Endometrium (tissue), 2 donors: ENCODE measurements at regions not wholly inside any gene's neighbourhood (a gene's known extent, or its start where the extent isn't known, plus 50 kb on each side); places are given as distances from the start of the nearest gene placed in this dataset.

Experiments used
- FAIRE-seq: peaks from 2 replicates; lab custom pipeline; 2012; peaks lifted over from hg19 to GRCh38; lab: Jason Lieb, UNC
- donor health status: control.
- donor health status: control.

DNA sequence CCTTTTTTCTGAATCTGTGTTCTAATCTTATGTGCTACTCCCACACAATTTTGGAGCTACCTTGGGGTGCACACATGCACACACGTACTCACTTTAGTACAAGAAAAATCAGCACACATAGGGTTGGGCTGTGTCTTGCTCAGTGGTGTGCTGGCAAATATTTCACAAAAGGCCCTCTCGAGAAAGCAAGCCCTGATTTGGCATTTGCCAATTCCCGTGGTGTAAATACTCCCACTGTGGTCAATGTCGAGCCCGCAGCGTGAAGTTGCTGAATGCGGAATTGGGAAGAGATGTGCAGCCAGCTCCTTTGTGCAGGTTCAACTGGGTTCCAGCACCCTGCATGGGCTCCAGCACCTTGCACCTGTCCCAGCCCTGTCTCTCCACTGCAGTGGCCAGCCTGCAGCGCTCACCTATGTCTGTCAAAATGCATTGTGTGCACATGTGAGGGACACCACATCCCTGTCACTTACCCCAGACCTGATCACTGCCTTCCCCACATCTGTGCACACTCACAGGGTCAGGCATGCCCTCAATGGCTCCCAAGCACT lies 78.4 kb upstream of the WNT4 start:
- no peak for FAIRE-seq

DNA sequence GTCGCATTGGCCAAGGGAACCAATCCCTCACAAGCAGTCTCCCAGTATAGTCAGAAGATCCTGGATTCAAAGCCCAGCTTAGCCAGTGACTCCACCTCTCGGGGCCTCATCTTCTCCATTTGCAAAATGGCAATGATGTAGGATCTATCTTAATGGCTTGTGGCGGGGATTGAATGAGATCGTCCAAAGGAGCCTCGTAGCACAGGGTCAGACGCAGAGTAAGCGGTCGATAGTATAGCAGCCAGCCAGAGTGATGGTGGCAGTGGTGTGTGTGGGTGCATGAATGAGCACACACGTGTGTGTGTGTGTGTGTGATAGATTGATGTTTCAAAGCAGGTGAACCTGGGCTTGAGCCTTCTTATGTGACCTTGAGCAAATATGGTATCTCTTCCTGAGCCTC lies 79.8 kb upstream of the WNT4 start:
- no peak for FAIRE-seq

DNA sequence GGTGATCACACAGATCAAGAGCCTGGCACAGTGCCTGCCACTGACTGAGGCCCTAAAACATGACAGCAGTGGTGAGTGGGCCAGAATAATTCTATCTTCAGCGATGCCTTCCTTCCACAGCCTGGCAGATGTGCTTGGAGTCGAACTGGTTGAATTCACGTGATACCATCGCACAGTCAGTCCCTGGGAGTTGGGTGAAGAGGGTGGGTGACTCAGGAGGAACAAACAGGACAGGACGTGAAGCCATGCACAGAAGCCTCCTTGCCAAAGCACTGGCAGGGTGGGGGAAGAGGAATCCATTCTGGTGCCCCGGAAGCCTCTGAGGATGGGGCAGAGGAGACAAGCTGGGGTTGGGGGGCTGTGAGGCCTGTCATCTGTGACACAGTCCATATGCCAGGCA lies 80.3 kb upstream of the WNT4 start:
- FAIRE-seq = no peak

DNA sequence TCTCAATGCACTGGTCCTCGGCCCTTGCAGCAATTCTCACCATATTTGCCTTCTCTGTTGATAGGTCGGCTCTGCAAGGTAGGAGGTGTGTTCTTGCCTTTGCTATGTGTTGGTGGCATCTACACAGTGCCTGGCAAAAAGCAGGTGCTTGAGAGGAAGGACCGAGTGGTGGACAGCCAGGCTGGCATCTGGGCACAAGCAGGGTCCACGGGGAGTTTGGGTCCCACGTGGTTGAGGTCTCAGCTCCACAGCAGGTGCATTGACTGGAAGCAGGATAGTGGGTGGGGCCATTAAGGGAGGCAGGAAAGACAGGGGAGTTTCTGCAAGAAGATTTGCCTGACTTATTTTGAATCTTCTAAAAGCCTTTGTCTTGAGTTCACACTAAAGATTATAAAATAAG lies 81.2 kb upstream of the WNT4 start:
- no peak for FAIRE-seq

DNA sequence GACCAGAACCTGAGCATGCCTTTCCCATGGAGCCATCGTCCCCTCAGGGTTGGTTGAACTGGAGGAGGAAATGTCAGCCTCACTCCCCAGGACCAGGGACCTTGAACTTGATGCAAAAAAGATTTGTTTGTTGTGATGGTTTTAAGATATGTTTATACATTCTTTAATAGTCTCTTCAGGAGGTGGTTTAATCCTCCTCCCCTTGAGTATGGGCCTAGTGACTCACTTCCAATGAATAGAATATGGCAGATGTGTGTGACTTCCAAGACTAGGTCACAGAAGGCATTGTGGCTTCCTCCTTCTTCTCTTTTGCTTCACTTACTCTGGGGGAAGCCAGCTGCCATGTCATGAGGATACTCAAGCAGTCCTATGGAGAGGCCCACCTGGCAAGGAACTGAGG lies 81.7 kb upstream of the WNT4 start:
- no peak for FAIRE-seq

DNA sequence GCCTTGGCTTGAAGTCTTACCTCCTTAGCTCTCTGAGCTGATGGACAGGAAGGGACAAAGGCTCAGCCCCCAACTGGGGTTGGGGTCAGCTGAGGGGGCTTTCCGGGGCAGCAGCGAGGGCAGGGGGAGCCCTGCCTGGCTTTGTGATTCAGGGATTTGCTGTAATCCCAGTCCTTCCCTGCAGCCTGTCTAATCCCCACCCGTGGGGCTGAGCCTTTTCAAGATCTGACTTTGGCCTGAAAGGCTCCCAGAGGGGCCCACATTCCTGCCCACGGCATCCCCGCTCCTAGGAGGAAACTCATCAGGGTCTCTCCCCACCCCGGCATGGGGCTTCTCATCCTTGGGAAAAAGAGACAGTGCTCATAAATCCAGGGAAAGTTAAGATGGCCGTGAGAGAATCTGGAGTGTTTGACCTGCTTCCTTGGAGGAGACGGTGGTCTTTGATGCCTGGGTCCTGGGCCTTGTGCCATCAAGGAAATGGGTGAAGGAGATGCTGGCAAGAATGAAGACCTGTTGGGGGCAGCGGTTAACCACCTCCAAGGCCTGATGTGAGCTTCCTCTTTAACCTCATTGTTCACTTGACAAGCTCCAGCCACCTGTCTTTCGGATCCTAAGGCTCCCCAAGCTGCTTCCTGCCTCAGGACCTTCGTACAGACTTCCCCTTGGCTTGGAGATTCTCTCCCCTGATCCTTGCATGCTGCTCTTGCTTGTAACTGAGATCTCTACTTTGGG lies 83.1 kb upstream of the WNT4 start:
- no peak for FAIRE-seq

DNA sequence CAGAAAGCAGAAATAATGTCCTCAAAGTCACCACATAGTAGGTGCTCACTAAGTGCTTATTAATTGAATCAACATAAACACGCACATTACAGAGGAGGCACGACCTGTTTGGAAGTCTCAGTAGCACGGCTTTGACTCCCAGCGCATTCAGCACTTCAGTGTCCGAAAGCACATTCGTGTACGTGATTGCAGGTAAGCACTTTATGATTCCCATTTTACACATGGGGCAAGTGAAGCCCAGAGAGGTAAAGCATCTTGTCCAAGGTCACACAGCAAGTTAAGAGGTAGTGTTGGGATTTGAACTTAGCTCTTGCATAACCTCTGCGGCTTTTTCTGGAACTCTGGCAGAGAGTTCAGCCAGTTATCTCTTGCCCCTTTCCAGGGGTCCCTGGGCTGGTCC lies 85.2 kb upstream of the WNT4 start:
- FAIRE-seq = no peak

DNA sequence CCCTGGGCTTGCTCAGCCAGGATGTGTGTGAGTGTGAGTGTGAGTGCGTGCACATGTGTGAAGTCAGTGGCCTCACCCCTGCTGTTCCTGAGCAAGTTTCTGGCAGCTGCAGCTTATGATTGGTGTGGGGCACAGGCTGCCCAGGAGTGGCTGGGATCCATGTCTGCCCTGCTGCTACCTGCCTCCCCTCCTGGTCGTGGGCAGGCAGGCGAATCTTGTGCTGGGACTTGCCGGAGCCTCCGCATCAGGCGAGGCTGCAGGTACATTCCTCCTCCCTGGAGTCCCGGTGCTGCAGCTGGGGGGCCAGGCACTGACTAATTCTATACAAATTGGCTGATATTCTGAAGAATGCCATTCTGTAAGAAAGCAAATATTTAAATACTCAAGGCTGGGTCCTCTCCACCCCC lies 85.6 kb upstream of the WNT4 start:
- FAIRE-seq = no peak

DNA sequence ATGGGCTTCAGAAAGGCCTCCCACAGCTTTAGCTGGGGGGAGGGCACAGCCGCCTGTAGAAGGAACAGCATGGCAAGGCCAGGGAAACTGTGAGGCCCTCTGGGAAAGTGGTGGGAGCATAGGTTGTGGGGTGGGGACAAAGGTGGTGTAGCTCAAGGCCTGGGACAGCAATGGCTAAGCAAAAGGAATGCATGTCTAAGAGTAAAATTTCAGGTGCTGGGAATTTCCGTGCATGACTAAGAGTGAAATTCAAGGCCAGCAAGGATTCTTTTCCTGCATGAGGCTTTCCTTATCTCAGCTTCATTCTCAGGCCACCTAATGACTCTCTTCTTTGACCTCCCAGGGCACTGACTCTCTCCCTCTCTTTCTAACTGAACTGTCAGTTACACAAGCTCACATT lies 86.5 kb upstream of the WNT4 start:
- no peak for FAIRE-seq

DNA sequence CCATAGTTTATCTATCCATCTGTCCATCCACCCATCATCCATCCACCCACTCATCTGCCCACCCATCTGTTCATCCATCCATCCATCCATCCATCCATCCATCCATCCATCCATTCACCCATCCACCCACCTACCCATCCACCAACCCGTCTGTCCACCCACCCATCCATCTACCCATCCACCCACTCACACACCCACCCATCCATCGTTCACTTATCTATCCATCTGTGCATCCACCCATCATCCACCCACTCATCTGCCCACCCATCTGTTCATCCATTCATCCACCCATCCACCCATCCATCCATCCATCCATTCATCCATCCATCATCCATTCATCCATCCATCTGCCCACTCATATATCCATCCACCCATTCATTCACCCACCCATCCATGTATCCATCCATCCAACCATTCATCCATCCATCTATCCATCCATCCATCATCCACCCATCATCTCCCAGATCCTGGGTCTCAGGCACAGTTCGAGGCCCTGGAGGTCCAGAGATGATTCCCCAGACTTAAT lies 88.2 kb upstream of the WNT4 start:
- FAIRE-seq = no peak

DNA sequence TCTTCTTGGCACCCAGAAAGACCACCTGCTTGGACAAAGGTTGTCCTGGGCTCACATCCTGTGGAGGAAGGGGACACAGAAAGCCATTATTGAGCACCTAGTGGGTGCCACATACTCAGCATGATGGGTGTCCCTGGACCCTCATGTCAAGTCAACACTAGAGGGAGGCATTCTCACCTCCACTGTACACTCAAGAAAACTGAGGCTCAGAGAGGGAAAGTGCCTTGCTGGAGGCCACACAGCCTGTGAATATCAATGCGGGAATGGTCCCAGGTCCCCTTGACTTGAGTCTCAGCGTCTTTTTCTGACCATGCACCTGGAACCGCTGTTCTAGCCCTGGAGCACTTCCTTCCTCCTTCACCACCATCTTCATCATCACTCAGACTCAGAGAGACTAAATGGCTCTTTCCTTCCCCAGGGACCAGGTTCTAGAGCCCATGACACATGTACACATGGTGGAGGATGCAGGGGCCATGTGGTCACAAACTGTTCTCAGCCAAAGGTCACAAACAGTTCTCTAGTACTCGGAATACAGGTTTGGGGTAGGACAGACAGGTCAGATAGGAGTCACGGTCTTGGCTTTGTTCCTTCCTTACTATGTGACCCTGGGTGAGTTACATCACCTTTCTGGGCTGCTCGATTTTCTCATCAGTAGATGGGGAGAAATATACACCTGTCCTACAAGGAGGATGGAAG lies 89.2 kb upstream of the WNT4 start:
- FAIRE-seq = no peak

DNA sequence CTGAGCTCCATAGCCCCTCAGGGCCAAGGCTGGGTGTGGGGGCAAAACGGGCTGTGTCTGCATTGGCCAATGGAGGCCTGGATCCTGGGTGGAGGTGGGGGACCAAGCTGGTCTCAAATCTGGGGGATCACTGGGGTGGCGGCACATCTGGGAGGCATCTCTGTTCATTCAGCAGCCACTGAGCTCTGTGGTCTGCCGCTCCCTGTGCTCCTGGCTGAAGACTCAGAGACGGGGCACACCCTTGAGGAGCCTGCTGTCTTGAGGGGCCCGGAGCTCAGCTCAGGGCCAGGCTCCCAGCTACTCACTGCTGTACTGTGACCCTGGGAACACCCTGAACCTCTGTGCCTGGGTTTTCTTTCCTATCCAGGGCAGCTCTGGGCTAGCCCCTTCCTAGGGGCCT lies 90.3 kb upstream of the WNT4 start:
- FAIRE-seq = no peak

DNA sequence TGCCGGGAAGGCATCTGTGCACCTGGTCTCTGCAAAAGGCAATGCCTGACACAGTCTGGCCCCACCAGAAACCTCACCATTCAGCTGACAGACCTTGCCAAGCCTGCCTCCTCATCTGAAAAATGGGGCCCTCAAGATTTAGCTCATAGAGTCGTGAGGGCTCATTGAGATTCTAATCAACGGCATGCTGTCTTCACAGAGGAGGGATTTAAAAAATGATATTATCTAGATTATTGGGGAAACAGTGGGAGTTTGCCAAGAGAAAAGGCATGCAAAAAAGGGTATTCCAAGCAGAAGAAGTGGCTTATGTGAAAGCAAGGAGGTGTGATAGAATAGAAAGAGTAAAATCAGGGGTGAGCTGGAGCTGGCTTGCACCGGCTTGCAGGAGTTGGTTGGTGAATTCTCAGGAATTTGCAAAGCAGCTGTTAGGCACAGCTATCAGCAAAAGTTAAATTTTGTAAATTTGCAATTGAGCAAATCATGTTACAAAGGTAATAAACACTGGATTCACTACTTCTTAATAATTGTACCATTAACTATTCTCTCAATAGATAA lies 91.7 kb upstream of the WNT4 start:
- FAIRE-seq = no peak

DNA sequence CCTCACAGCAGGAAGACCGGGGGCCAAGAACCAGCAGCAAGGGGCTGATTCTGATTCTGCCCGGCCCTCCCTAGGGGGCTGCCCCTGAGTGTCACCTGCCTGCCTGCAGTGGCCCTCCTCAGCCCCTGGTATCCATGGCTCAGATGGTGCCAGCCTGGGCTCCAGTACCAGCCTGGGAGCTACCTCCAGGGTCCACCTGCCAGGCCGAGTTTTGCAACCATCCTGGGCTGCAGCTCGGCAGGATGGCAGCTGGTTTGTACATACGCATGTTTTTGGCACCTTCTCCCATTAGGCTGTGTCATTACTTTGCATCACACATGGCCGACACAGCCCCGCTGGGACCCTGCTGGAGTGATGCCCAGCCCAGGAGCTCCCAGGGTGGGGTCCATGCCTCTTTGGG lies 93.3 kb upstream of the WNT4 start:
- FAIRE-seq = no peak

DNA sequence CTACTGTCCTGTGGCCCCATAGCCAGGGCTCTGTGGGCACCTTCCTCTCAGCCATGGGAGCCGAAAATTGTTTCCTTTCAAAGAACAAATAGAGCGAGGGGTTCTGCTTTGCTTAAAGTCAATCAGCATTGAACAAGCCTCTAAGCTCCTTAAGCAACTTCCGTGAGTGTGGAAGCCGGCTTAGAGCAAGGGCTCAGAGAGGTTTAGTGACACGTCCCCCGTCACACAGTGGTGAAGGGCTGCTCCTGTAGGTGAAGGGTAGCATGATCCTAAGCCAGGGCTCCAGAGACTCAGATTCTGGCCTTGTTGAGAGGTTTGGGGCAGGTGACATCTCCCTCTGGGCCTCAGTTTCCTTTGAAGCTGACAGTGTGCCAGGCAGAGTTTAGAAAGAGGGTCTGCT lies 94.0 kb upstream of the WNT4 start:
- FAIRE-seq = no peak

DNA sequence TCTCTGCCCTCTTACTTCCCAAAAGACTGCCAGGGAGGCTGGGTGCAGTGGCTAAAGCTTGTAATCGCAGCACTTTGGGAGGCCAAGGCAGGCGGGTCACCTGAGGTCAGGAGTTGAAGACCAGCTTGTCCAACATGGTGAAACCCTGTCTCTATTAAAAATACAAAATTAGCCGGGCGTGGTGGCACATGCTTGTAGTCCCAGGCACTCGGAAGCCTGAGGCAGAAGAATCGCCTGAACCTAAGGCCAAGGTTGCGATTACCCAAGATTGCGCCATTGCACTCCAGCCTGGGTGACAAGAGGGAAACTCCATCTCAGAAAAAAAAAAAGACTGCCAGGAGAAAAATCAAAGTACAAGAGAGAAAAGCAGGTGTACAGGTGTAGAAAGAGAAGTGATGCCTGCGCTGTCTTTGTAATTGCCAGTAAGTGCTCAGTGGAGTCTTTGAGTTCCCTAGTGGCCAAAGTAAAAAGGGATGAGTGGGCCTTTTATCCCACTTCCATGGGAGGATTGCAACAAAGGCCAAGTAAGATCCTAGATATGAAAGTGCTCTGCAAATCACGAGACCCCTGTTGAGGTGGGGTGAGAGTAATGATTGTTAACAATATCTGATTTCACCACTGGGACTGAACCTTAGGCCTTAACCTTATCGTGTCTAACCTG lies 94.7 kb upstream of the WNT4 start:
- no peak for FAIRE-seq

DNA sequence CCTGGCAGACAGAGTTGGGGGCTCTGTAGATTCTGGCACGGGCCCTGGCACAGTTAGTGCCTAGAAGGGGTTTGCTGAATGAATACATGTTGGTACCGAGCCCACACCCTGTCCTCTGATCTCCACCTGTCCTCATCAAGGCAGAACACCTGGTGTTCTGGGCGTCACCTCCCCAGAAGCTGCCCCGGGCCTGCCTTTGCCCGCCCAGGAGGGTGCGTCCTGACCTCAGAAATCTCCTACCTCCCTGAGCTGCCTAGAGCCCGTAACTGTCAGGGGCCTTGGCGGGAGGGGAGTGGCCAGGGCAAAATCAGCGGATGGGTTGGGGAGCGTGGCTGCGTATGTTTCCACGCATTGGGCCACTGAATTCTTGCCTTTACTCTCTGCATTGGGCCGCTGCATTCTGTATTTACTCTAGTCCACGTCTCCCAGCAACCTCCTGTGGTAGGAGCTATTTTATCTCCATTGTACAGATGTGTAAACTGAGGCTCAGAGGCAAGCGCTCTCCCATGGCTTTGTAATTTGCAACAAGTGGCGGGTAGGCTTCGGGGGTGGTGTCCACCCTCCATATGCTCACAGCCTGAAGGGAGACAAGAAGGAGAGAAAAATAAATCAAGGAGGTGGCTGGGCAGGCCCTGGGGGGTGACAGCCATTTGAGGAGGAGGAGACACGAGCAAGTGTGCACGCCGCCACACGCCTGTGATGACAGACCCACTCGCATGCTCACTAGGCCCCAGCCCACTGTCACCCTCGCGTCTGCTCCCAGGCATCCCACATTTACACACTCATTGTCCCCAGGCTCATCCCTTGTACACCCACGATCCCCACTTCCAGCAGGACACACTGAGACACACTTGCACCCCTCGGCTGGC lies 95.7 kb upstream of the WNT4 start:
- no peak for FAIRE-seq

DNA sequence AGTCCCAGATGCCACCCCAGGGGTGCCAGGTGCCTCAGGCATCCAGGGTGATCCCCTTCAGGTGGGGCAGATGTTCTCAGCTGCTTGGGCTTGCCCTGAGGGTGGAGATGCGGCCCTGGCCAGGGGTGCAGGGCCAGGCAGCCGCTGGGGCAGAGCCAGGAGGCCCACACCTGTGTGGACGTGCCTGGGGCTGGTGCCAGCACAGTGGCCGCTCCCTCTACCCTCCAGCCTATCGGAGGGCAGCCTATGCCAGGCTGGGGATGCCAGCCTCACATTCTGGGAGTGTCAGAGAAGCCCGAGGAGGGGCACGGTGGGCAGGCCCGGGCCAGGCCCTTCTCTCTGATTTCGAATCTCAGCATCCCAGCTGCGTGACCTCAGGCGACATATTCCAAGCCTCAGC lies 96.5 kb upstream of the WNT4 start:
- no peak for FAIRE-seq

DNA sequence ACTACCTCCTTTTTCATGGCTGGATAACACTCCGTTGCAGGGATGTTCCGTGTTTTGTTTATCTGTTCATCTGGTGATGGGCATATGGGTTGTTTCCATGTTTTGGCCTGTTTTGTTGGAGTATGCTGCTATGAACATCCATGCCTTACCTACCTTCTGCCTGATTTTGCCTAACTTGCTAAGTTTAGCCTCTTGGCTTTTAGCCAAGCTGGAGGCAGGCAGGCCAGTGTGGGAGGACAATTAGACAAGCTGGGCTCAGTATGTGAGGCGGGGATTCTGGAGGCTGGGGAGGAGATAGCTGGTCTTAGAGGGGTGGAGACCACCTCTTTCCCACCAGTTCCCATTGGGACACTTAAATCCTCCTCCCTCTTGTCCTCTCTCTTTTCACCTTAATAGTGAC lies 98.4 kb upstream of the WNT4 start:
- no peak for FAIRE-seq

DNA sequence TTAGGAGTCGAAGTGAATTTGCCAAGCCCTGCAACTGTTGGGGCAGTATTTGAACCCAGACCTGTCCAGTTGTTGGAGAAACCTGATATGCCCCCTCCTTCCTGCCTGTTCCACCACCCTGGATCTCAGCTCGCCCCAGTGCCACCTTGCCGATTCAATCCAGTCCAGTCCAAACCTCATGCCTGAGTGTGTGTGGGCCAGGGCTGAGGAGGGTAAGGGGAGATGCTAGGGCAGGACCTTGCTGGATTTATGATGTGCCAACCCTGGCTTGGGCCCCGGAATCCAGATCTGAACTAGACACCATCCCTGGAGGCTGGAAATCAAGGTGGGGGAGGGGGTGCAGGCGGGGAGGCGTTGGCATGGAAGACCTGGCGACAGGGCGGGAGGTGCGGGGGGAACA lies 98.9 kb upstream of the WNT4 start:
- no peak for FAIRE-seq

DNA sequence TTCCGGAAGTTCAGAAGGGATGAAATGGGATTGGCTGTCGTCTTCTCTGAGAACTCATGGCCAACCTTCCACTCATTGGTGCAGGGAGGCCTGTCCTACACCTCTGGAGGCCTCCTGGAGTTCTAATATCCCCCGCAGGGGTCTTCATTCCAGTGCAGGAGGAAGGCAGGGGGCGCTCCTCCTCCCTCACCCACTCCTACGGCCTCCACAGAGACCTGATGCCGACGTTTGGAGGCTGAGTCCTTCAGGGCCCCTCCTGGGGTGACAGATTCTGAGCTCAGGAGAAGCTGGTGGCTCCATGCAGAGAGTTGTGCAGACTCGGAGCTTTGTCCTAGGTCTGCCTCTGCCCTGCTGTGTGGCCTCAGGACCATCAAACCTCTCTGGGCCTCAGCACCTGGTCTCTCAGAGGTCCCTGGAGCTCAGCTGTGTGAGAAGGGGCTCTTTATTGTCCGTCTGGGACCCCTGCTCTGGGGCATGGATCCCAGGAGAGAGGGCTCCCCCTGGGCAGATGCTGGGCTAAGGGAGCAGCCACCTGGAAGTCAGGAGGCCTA lies 102.3 kb upstream of the WNT4 start:
- FAIRE-seq = no peak

DNA sequence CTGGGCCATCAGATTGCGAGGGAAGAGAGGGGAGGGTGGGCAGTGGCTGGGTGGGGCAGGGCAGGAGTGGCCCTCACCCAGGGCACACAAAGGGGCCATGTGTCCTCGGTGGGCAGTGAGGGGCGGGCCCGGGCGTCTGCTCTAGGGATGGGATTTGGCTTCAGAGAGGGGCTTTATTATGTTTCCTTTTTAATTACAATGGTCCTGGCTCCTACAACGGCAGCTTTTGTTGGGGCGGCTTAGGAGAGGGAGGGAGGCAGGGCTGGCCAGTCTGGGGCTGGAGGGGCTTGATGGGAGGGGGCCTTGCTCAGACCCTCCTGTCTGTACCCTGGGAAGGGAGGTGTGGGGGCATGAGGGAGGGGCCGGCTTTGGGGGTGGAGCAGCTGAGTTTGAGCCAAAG lies 102.8 kb upstream of the WNT4 start:
- FAIRE-seq = no peak
